ENCODE measurements at regions not wholly inside any gene's neighbourhood (a gene's known extent, or its start where the extent isn't known, plus 50 kb on each side); places are given as distances from the start of the nearest gene placed in this dataset.
"Not testable (repeated sequence)": the region's sequence is repeated elsewhere in the genome, so short reads cannot be mapped to it uniquely, and the experiment has no call there.

- DNase-seq (no peak), ATAC-seq (no peak)
- no peaks in the 10 kb centered on the region for H3K36me3 ChIP-seq
- no peak for TF ChIP-seq CTCF (IDR thresholded peaks at IDR 0.05)
- peaks cover 6% of the 10 kb centered on the region for H3K4me1 ChIP-seq
- H3K9me3 ChIP-seq, result no peaks in the 10 kb centered on the region
- intact Hi-C loops (cut with DNase I), result no loop called here
- no peaks in the 10 kb centered on the region for H3K27me3 ChIP-seq (ENCODE audit: low read depth)
- H3K27ac ChIP-seq, result no peak overlapping the region
- no peak overlapping the region for H3K4me3 ChIP-seq
Observed at GRCh38 chr3:72163809-72164634, 379.1 kb upstream of the PROK2 start.

GRCh38 chr3:72162649-72163184 lies 377.8 kb upstream of the PROK2 start:
- TF ChIP-seq CTCF (IDR thresholded peaks at IDR 0.05), result no peak
- H3K27me3 ChIP-seq (ENCODE audit: low read depth), result no peaks in the 10 kb centered on the region
- no peak for ATAC-seq
- H3K27ac ChIP-seq, result no peak overlapping the region
- DNase-seq, result no peak
- intact Hi-C loops (cut with DNase I), result no loop called here
- peaks cover 6% of the 10 kb centered on the region for H3K4me1 ChIP-seq
- H3K36me3 ChIP-seq, result no peaks in the 10 kb centered on the region
- no peaks in the 10 kb centered on the region for H3K9me3 ChIP-seq
- H3K4me3 ChIP-seq, result no peak overlapping the region

- intact Hi-C loops (cut with DNase I), result no loop called here
- Histone ChIP-seq H3K9me3 (no peaks in the 10 kb centered on the region), H3K4me3 (no peak overlapping the region), H3K27ac (no peak overlapping the region), H3K36me3 (no peaks in the 10 kb centered on the region), H3K27me3 (ENCODE audit: low read depth) (no peaks in the 10 kb centered on the region), H3K4me1 (peaks cover 6% of the 10 kb centered on the region)
- DNase-seq (no peak), ATAC-seq (no peak)
- no peak for TF ChIP-seq CTCF (IDR thresholded peaks at IDR 0.05)
Observed at GRCh38 chr3:72161881-72162595, 377.1 kb upstream of the PROK2 start.

GRCh38 chr3:72161285-72161684 lies 376.3 kb upstream of the PROK2 start:
- H3K27me3 ChIP-seq (ENCODE audit: low read depth); H3K4me1 ChIP-seq; ATAC-seq; DNase-seq; H3K36me3 ChIP-seq; H3K27ac ChIP-seq; H3K4me3 ChIP-seq; H3K9me3 ChIP-seq; intact Hi-C loops (cut with DNase I): not testable (repeated sequence)

- no peak for TF ChIP-seq CTCF (IDR thresholded peaks at IDR 0.05)
- Histone ChIP-seq H3K4me3 (no peak overlapping the region), H3K4me1 (peaks cover 6% of the 10 kb centered on the region), H3K27ac (no peak overlapping the region), H3K36me3 (no peaks in the 10 kb centered on the region), H3K27me3 (ENCODE audit: low read depth) (no peaks in the 10 kb centered on the region), H3K9me3 (no peaks in the 10 kb centered on the region)
- ATAC-seq, result no peak
- DNase-seq, result no peak
- intact Hi-C loops (cut with DNase I), result no loop called here
Observed at GRCh38 chr3:72160351-72160750, 375.4 kb upstream of the PROK2 start.

- intact Hi-C loops (cut with DNase I), result no loop called here
Observed at GRCh38 chr3:72159487-72159886, 374.5 kb upstream of the PROK2 start.

More at GRCh38 chr3:72159487-72159886, 374.5 kb upstream of the PROK2 start:
- no peak overlapping the region for H3K27ac ChIP-seq
- DNase-seq (no peak), ATAC-seq (no peak)
- no peaks in the 10 kb centered on the region for H3K27me3 ChIP-seq (ENCODE audit: low read depth)
- TF ChIP-seq CTCF (IDR thresholded peaks at IDR 0.05), result no peak
- H3K4me1 ChIP-seq, result peaks cover 6% of the 10 kb centered on the region
- no peaks in the 10 kb centered on the region for H3K9me3 ChIP-seq
- H3K4me3 ChIP-seq, result no peak overlapping the region
- no peaks in the 10 kb centered on the region for H3K36me3 ChIP-seq
